ENCODE measurements at regions not wholly inside any gene's neighbourhood (a gene's known extent, or its start where the extent isn't known, plus 50 kb on each side); places are given as distances from the start of the nearest gene placed in this dataset.

- TF ChIP-seq CTCF (IDR thresholded peaks at IDR 0.05), result no peak
- Mint-ChIP-seq H3K27me3 (ENCODE audit: unreplicated experiment) (no peaks in the 10 kb centered on the region), H3K4me3 (ENCODE audit: unreplicated experiment) (no peak overlapping the region), H3K36me3 (ENCODE audit: unreplicated experiment) (no peaks in the 10 kb centered on the region), H3K4me1 (ENCODE audit: unreplicated experiment) (peaks cover 8% of the 10 kb centered on the region), H3K27ac (ENCODE audit: unreplicated experiment) (no peak overlapping the region), H3K9me3 (ENCODE audit: unreplicated experiment) (no peaks in the 10 kb centered on the region)
- no peak for DNase-seq (ENCODE audit: extremely low spot score, unreplicated experiment)
These were observed 403.0 kb downstream of the LMO7 start for GRCh38 chr13:76038920-76039716.

- Mint-ChIP-seq H3K4me1 (ENCODE audit: unreplicated experiment) (peaks cover 8% of the 10 kb centered on the region), H3K4me3 (ENCODE audit: unreplicated experiment) (no peak overlapping the region), H3K36me3 (ENCODE audit: unreplicated experiment) (no peaks in the 10 kb centered on the region), H3K27ac (ENCODE audit: unreplicated experiment) (no peak overlapping the region), H3K9me3 (ENCODE audit: unreplicated experiment) (no peaks in the 10 kb centered on the region), H3K27me3 (ENCODE audit: unreplicated experiment) (no peaks in the 10 kb centered on the region)
- no peak for TF ChIP-seq CTCF (IDR thresholded peaks at IDR 0.05)
- DNase-seq (ENCODE audit: extremely low spot score, unreplicated experiment), result no peak
These were observed 400.0 kb downstream of the LMO7 start for GRCh38 chr13:76036176-76036575.

- Mint-ChIP-seq H3K9me3 (ENCODE audit: unreplicated experiment) (no peaks in the 10 kb centered on the region), H3K4me3 (ENCODE audit: unreplicated experiment) (no peak overlapping the region), H3K27ac (ENCODE audit: unreplicated experiment) (no peak overlapping the region), H3K36me3 (ENCODE audit: unreplicated experiment) (no peaks in the 10 kb centered on the region), H3K4me1 (ENCODE audit: unreplicated experiment) (peaks cover 8% of the 10 kb centered on the region), H3K27me3 (ENCODE audit: unreplicated experiment) (no peaks in the 10 kb centered on the region)
- DNase-seq (ENCODE audit: extremely low spot score, unreplicated experiment), result no peak
- no peak for TF ChIP-seq CTCF (IDR thresholded peaks at IDR 0.05)
These were observed 399.6 kb downstream of the LMO7 start for GRCh38 chr13:76035711-76036110.

GRCh38 chr13:76029706-76030105 is 393.6 kb downstream of the LMO7 start:
- Mint-ChIP-seq H3K27me3 (ENCODE audit: unreplicated experiment) (no peaks in the 10 kb centered on the region), H3K27ac (ENCODE audit: unreplicated experiment) (no peak overlapping the region), H3K9me3 (ENCODE audit: unreplicated experiment) (no peaks in the 10 kb centered on the region), H3K4me3 (ENCODE audit: unreplicated experiment) (no peak overlapping the region), H3K36me3 (ENCODE audit: unreplicated experiment) (no peaks in the 10 kb centered on the region), H3K4me1 (ENCODE audit: unreplicated experiment) (no peaks in the 10 kb centered on the region)
- no peak for TF ChIP-seq CTCF (IDR thresholded peaks at IDR 0.05)
- DNase-seq (ENCODE audit: extremely low spot score, unreplicated experiment), result no peak

GRCh38 chr13:76029088-76029487 is 393.0 kb downstream of the LMO7 start:
- Mint-ChIP-seq H3K9me3 (ENCODE audit: unreplicated experiment) (peaks cover 2% of the 10 kb centered on the region), H3K4me3 (ENCODE audit: unreplicated experiment) (no peak overlapping the region), H3K4me1 (ENCODE audit: unreplicated experiment) (no peaks in the 10 kb centered on the region), H3K27me3 (ENCODE audit: unreplicated experiment) (no peaks in the 10 kb centered on the region), H3K27ac (ENCODE audit: unreplicated experiment) (no peak overlapping the region), H3K36me3 (ENCODE audit: unreplicated experiment) (no peaks in the 10 kb centered on the region)
- no peak for TF ChIP-seq CTCF (IDR thresholded peaks at IDR 0.05)
- DNase-seq (ENCODE audit: extremely low spot score, unreplicated experiment), result no peak
